Eye (tissue), 1 donor: ENCODE measurements at regions not wholly inside any gene's neighbourhood (a gene's known extent, or its start where the extent isn't known, plus 50 kb on each side); places are given as distances from the start of the nearest gene placed in this dataset.

ENCODE experiments used
- DNase-seq: peaks from one replicate; pipeline ENCODE4 v3.0.0-alpha.2; 2015

GRCh38 chr2:16287831-16288230, 347.5 kb downstream of the MYCN start:
- DNase-seq, result no peak

GRCh38 chr2:16287281-16287680, 346.9 kb downstream of the MYCN start:
- DNase-seq, result no peak

- no peak for DNase-seq
Observed at GRCh38 chr2:16285813-16286510, 345.6 kb downstream of the MYCN start.

- peak; percentile 68 for DNase-seq
Observed at GRCh38 chr2:16284941-16285625, 344.7 kb downstream of the MYCN start.

GRCh38 chr2:16283071-16283850, 342.9 kb downstream of the MYCN start:
- DNase-seq, result no peak

- DNase-seq, result no peak
Observed at GRCh38 chr2:16282511-16282910, 342.2 kb downstream of the MYCN start.

GRCh38 chr2:16281451-16282335, 341.3 kb downstream of the MYCN start:
- peak; percentile 87 for DNase-seq

- no peak for DNase-seq
Observed at GRCh38 chr2:16280081-16280480, 339.7 kb downstream of the MYCN start.

- no peak for DNase-seq
Observed at GRCh38 chr2:16279641-16280040, 339.3 kb downstream of the MYCN start.

GRCh38 chr2:16279201-16279570, 338.8 kb downstream of the MYCN start:
- no peak for DNase-seq

GRCh38 chr2:16278421-16279200, 338.3 kb downstream of the MYCN start:
- no peak for DNase-seq

GRCh38 chr2:16277117-16277516, 336.8 kb downstream of the MYCN start:
- no peak for DNase-seq

- DNase-seq, result no peak
Observed at GRCh38 chr2:16275661-16276060, 335.3 kb downstream of the MYCN start.

- no peak for DNase-seq
Observed at GRCh38 chr2:16275131-16275530, 334.8 kb downstream of the MYCN start.

- no peak for DNase-seq
Observed at GRCh38 chr2:16273111-16273510, 332.8 kb downstream of the MYCN start.

GRCh38 chr2:16272038-16272788, 331.9 kb downstream of the MYCN start:
- no peak for DNase-seq

- no peak for DNase-seq
Observed at GRCh38 chr2:16271231-16271896, 331.0 kb downstream of the MYCN start.

- no peak for DNase-seq
Observed at GRCh38 chr2:16270441-16270840, 330.1 kb downstream of the MYCN start.

- no peak for DNase-seq
Observed at GRCh38 chr2:16268301-16269000, 328.1 kb downstream of the MYCN start.

GRCh38 chr2:16266571-16266970, 326.2 kb downstream of the MYCN start:
- no peak for DNase-seq
